ENCODE measurements at regions not wholly inside any gene's neighbourhood (a gene's known extent, or its start where the extent isn't known, plus 50 kb on each side); places are given as distances from the start of the nearest gene placed in this dataset.

DNA sequence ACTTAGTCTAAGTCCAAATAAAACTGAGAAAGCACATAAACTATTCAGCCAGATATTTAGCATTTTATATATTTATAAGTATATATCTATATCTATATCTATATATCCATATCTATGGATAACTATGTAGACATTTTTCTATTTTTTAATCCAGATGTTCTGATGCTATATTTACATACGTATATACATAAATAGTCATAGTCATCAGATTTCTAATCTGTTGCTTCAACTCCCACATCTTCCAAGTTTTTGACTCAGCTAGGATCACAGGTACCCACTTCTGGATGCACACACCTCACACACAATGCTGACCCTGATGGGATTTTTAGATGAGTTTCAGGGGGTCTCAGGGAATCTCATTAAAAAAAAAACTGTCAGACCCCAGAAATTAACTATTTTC is 52.2 kb upstream of the ZC3H11B start:
- Histone ChIP-seq H3K4me3 (no peak overlapping the region), H3K27ac (no peak overlapping the region), H3K36me3 (no peaks in the 10 kb centered on the region), H3K4me1 (peaks cover 0 to 5% of the 10 kb centered on the region in 2 donors), H3K9me3 (no peaks in the 10 kb centered on the region), H3K27me3 (no peaks in the 10 kb centered on the region)
- in situ Hi-C loops (cut with MboI; ENCODE audit: low sequenced_read_pairs in 4 of 4) = loop anchor here (25.0 kb wide), 1 partner anchor 1328 kb away; the partner anchor contains the start of gene TGFB2 (in 4 of the 4)
- intact Hi-C loops (cut with DNase I; ENCODE audit: low total_unique reads) = loop anchor here (10.0 kb wide), 1 partner anchor 1330 kb away; no protein-coding TSS in a partner anchor
- TF ChIP-seq POLR2A (IDR thresholded peaks at IDR 0.05) (no peak), CTCF (IDR thresholded peaks at IDR 0.05 in 4 of 5, conservative IDR thresholded peaks at IDR 0.05 in 1 of 5) (no peak)
- DNase-seq (no peak), ATAC-seq (no peak)

DNA sequence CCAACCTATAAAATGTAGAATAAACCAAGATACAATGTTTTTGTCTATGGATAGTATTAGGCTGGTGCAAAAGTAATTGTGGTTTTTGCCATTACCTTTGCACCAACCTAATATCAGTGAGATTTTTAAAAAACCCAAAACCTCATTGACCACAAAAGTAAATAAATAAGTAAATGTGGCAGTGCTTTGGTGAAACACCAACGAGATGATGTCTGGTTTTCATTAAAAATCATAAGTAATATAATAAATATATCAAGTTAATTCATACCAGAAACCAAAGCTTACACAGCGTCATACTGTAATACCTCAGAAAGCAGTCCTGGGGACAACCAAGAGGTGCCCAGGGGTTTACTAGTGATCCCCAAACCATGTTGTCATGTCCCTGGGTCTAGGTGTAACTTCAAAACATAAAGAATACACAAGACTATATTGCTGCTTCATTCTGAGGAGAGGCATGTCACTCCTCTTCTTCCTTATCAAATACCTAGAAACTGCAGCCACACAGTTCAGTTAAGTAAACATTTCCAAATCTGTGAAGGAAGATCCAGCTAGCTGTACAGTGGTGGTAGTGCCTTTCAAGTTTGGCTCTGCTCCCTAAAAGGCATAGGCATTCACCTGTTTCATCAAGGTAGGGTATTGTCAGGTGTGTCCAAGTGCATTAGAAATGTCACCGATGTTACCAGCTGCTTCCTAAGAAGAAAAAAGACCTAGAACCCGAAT is 51.6 kb upstream of the ZC3H11B start:
- ATAC-seq (no peak), DNase-seq (no peak)
- TF ChIP-seq CTCF (IDR thresholded peaks at IDR 0.05 in 4 of 5, conservative IDR thresholded peaks at IDR 0.05 in 1 of 5) = no peak
- no peak for TF ChIP-seq POLR2A (IDR thresholded peaks at IDR 0.05)
- Histone ChIP-seq H3K36me3 (no peaks in the 10 kb centered on the region), H3K27ac (no peak overlapping the region), H3K4me1 (peaks cover 0 to 5% of the 10 kb centered on the region in 2 donors), H3K9me3 (no peaks in the 10 kb centered on the region), H3K4me3 (no peak overlapping the region), H3K27me3 (no peaks in the 10 kb centered on the region)
- in situ Hi-C loops (cut with MboI; ENCODE audit: low sequenced_read_pairs in 4 of 4) (loop anchor here (25.0 kb wide), 1 partner anchor 1327 kb away; the partner anchor contains the start of gene TGFB2 (in 4 of the 4)), intact Hi-C loops (cut with DNase I; ENCODE audit: low total_unique reads) (loop anchor here (10.0 kb wide), 1 partner anchor 1330 kb away; no protein-coding TSS in a partner anchor)
